Bronchial epithelial cell (primary cell): ENCODE measurements at regions not wholly inside any gene's neighbourhood (a gene's known extent, or its start where the extent isn't known, plus 50 kb on each side); places are given as distances from the start of the nearest gene placed in this dataset.

Experiments
- DNase-seq: peaks from one replicate; pipeline ENCODE4 v3.0.0-alpha.2; 2010; ENCODE audit warnings: low read depth
- FAIRE-seq: peaks from 2 replicates; lab custom pipeline; 2011; peaks lifted over from hg19 to GRCh38; lab: Jason Lieb, UNC
- H3K27me3 ChIP-seq: 2 replicates; pipeline ENCODE4 v1.5.1; 2011; ENCODE audit warnings: low read length; ENCODE audit not compliant: control insufficient read depth, insufficient read depth
- H3K36me3 ChIP-seq: 2 replicates; pipeline ENCODE4 v1.5.1; 2011; ENCODE audit warnings: low read length; ENCODE audit not compliant: control insufficient read depth, insufficient read depth
- H3K4me3 ChIP-seq: 2 replicates; pipeline ENCODE4 v1.5.1; 2011; ENCODE audit warnings: mild to moderate bottlenecking, low read depth, low read length, control low read depth
- TF ChIP-seq, protein P1 (sequence below): IDR thresholded peaks from 2 replicates; pipeline ENCODE4 v1.5.1; 2011; ENCODE audit warnings: mild to moderate bottlenecking, moderate library complexity, low read length, control low read depth, inconsistent platforms; ENCODE audit not compliant: insufficient read depth, severe bottlenecking

DNA sequence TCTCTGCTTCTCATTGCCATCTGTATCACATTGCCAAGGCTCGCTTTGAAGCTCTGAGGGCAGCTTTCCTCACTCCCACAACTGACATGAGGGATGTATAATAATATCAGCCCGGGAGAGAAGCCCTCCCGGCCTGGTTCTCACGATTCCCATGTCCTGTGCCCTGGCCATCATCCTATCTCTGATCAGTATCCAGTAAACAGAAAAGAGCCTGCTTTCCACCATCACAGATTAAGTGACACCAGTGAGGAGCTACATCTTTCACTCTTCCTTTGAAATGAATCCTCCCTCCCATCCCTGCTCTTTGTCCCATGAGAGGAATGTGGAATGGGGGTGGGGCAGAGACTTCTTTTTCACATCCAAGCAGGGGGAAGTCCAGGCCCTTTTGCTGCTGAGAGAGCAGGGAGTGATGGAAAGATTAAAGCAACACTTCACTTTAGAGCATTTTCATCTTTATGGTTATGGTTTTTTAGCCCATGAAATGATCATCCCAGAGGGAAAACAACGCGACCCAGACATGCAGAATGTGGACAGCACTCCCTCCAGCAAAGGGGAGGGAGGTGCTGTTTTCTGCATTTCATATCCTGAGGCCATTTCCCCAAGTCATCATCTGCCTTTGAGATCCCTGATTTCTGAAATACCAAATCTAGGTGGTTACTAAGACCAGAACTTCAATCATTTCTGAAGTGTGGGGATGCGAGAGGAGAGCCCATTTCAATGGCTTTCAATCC is 84.6 kb upstream of the LYZL1 start:
- TF ChIP-seq, protein P1, sequence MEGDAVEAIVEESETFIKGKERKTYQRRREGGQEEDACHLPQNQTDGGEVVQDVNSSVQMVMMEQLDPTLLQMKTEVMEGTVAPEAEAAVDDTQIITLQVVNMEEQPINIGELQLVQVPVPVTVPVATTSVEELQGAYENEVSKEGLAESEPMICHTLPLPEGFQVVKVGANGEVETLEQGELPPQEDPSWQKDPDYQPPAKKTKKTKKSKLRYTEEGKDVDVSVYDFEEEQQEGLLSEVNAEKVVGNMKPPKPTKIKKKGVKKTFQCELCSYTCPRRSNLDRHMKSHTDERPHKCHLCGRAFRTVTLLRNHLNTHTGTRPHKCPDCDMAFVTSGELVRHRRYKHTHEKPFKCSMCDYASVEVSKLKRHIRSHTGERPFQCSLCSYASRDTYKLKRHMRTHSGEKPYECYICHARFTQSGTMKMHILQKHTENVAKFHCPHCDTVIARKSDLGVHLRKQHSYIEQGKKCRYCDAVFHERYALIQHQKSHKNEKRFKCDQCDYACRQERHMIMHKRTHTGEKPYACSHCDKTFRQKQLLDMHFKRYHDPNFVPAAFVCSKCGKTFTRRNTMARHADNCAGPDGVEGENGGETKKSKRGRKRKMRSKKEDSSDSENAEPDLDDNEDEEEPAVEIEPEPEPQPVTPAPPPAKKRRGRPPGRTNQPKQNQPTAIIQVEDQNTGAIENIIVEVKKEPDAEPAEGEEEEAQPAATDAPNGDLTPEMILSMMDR: no peak
- FAIRE-seq: no peak
- DNase-seq: no peak
- Histone ChIP-seq H3K27me3 (no peaks in the 10 kb centered on the region), H3K36me3 (no peaks in the 10 kb centered on the region), H3K4me3 (no peak overlapping the region)

DNA sequence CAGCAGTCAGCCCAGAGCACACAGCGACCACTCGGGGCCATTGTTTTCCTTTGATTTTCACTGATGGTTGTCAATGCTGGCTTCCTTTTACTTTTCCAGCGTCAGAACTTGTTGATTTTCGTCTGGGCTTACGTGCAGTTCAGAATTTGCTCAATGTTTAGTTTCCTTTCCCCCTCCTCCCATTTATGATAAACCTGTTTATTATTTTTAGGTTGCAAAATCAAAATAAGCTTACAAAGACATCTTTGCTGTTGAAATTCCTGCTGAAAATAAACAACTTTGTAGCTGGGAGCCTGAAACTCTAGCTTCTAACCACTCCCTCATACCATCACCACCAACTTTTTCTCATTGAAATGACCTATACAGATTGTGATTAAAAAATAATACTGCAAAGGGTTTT is 83.1 kb upstream of the LYZL1 start:
- FAIRE-seq: no peak
- H3K4me3 ChIP-seq: no peak overlapping the region
- TF ChIP-seq, protein P1: no peak
- DNase-seq: no peak
- no peaks in the 10 kb centered on the region for H3K36me3 ChIP-seq
- H3K27me3 ChIP-seq: no peaks in the 10 kb centered on the region

DNA sequence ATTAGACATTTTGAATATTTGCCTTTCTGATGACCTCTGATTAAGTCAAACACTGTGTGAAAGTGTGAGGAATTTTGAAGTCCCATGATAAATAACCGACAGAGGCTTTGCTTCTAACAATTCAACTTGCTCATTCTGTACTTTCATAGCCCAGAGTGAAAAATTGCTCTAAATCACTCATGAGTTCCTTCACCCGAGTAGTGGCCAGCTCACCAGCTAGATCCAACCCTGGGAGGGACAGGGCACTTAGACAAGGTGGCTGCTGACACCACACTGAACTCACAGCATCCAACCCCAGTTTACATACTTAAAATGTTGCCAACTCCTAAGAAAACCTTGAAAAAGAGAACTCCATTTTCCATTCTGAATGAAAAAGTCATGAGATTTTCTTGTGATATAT is 80.0 kb upstream of the LYZL1 start:
- FAIRE-seq (no peak), DNase-seq (no peak)
- TF ChIP-seq, protein P1: no peak

DNA sequence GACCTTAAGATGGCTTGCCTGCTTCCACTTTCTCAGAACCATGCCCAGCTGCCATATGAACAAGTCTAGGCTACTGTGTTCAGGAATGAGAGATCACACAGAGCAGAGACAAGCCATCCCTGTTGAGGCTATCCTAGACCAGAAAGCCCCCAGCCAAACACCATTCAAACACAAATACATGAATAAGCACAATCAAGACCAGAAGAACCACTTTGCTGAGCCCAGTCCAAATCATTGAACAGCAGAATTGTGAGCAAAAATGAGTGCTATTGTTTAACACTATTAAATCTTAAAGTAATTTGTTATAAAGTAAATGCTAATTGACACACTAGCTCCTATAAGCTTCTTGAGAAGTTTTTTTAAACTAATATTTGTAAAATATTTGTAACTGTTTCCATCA is 79.0 kb upstream of the LYZL1 start:
- DNase-seq: no peak
- FAIRE-seq: no peak
- H3K4me3 ChIP-seq: no peak overlapping the region
- TF ChIP-seq, protein P1: no peak
- no peaks in the 10 kb centered on the region for H3K27me3 ChIP-seq
- no peaks in the 10 kb centered on the region for H3K36me3 ChIP-seq

More for the DNA sequence above, 80.0 kb upstream of the LYZL1 start:
- no peaks in the 10 kb centered on the region for H3K36me3 ChIP-seq
- H3K27me3 ChIP-seq: no peaks in the 10 kb centered on the region
- H3K4me3 ChIP-seq: no peak overlapping the region

DNA sequence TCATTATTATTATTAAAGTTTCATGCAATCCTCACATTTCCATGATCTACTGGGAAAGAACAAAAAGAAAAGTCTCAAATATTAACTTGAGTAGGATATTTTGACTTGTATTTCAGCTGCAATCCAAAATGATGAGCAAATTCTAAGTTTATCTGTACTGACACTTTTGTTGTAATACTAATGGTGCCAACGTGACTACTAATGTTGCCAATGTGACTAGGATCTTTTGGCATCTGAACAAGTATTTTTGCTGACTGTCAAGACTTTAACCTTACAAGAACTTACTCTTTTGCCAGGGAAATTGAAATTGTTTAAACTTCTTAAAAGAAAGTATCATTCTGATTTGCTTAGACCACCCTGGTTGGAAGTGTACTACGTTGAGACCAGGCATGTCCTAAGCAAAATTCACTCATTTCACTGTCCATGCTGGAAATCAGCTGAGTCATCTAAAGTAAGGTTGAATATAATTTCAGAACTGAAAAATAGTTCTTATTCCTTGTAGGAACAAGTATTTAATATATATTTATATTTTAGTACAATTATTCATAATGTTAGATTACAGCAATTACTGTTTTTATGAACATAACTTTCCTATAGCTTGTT is 78.5 kb upstream of the LYZL1 start:
- TF ChIP-seq, protein P1: no peak

More for the DNA sequence above, 78.5 kb upstream of the LYZL1 start:
- no peak for DNase-seq
- Histone ChIP-seq H3K27me3 (no peaks in the 10 kb centered on the region), H3K4me3 (no peak overlapping the region), H3K36me3 (no peaks in the 10 kb centered on the region)
- no peak for FAIRE-seq
